GM18507 (cell line): ENCODE measurements at regions not wholly inside any gene's neighbourhood (a gene's known extent, or its start where the extent isn't known, plus 50 kb on each side); places are given as distances from the start of the nearest gene placed in this dataset.

ENCODE experiments used
- DNase-seq: peaks from one replicate; pipeline ENCODE4 v3.0.0; 2011; ENCODE audit warnings: low read depth; ENCODE audit not compliant: insufficient read length; ENCODE audit errors: extremely low spot score
- FAIRE-seq: peaks from 2 replicates; lab custom pipeline; 2011; peaks lifted over from hg19 to GRCh38; lab: Jason Lieb, UNC

DNA sequence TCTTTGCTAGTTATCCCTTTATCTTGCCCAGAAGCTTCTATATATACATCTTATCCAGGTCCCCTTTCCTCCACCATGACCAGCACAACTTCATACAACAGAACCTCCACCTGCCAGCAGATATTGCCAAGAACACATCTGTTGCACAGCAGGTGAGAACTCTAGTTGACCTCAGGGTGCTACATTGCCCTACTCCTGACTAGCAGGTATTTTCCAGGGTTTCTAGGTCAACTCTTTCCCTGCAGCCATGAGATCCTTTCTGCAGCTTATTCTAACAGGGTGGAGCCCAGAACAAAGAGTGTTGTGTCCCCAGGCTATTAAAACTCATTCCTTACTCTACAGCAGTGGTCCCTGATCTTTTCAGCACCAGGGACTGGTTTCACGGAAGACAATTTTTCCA, 319.5 kb downstream of the PRDM2 start:
- FAIRE-seq, result no peak
- DNase-seq, result no peak

- no peak for FAIRE-seq
Measured at GRCh38 chr1:14020006-14020405, 320.0 kb downstream of the PRDM2 start.

DNA sequence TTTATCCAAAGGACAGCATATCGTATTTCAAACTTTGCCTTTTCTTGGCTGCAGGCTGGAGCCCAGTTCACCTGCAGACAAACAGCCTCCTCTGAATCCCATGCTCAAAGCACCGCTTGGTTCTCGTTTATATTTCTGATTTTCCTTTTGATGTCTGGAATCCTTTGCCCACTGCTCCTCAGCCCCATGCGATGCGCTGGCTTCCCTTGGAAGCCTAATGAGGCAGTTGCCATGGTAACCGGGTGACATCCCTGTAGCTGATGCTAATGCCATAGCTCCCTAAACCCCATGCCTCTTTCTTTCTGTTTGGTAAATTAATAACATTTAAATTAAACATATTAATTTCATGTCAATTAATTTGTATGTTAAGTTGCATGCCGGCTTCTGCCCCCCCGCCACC, 327.1 kb downstream of the PRDM2 start:
- FAIRE-seq, result no peak
- no peak for DNase-seq

More at GRCh38 chr1:14020006-14020405, 320.0 kb downstream of the PRDM2 start:
- no peak for DNase-seq

- FAIRE-seq (no peak), DNase-seq (no peak)
Measured at GRCh38 chr1:14031461-14031860, 331.5 kb downstream of the PRDM2 start.

GRCh38 chr1:14034506-14034905, 334.5 kb downstream of the PRDM2 start:
- FAIRE-seq, result no peak
- DNase-seq, result no peak

GRCh38 chr1:14037101-14037847, 337.3 kb downstream of the PRDM2 start:
- DNase-seq (no peak), FAIRE-seq (no peak)

- no peak for FAIRE-seq
- no peak for DNase-seq
Measured at GRCh38 chr1:14039582-14040430, 339.8 kb downstream of the PRDM2 start.

GRCh38 chr1:14049965-14050364, 350.0 kb downstream of the PRDM2 start:
- DNase-seq (no peak), FAIRE-seq (no peak)

DNA sequence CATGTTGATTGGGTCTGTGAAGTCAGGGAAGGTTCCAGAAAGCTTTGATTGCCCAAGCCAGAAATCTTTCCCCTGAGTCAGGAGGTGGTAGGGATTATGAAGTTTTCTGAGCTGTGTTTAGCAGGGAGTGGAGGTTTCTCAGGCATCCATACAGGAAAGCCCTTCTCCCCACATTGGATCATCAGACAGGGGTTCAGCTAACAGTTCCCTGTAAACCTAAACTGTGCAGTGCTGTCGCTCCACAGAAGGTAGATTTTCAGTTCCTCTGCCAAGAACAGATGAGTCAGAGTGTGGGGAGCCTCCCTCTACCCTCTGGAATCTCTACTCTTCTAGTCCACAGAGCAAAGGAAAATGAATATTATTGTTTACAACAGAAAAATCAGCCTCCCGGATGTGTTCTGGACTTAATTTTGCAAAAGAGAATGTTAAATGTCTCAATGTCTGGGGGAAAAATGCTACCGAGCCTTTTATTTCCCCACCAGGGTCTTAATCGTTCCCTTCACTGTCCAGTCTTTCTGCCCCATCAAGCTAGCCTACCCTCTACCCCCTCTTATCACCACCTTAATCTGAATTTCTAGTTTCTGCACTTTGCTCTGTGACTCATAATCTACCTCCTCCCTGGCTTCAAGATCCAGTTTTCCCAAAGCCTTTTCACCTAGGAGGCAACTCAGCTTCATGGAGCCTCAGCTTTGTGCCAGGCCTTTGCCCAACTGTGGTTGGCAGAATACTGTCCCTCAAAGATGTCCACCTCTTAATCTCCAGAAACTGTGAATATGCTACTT, 355.6 kb downstream of the PRDM2 start:
- no peak for FAIRE-seq
- DNase-seq, result no peak

GRCh38 chr1:14057640-14058039, 357.7 kb downstream of the PRDM2 start:
- no peak for DNase-seq
- no peak for FAIRE-seq

- no peak for DNase-seq
- no peak for FAIRE-seq
Measured at GRCh38 chr1:14061204-14061603, 361.2 kb downstream of the PRDM2 start.

DNA sequence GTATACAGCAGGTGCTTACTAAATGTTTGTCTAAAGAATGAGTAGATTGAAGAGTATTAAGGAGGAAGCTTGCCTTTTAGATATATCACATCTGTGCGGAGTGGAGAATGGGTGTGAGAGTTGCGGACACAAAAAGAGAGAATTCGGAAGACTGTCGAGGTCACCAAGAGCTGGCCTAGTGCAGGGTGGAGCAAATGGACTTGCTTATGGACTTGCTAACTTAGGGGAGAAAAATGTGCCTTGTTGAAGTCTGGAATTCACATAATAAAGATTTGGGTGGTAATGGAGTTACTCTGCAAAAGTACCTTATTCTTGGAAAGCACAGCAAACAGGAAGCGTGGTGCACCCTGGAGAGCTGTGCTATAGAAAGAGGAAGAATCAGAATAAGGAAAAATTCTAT, 361.7 kb downstream of the PRDM2 start:
- DNase-seq (no peak), FAIRE-seq (no peak)

GRCh38 chr1:14062669-14063068, 362.7 kb downstream of the PRDM2 start:
- FAIRE-seq (no peak), DNase-seq (no peak)

GRCh38 chr1:14064649-14065442, 364.9 kb downstream of the PRDM2 start:
- DNase-seq, result no peak

GRCh38 chr1:14065486-14065885, 365.5 kb downstream of the PRDM2 start:
- FAIRE-seq (no peak), DNase-seq (no peak)

More at GRCh38 chr1:14064649-14065442, 364.9 kb downstream of the PRDM2 start:
- FAIRE-seq, result no peak

DNA sequence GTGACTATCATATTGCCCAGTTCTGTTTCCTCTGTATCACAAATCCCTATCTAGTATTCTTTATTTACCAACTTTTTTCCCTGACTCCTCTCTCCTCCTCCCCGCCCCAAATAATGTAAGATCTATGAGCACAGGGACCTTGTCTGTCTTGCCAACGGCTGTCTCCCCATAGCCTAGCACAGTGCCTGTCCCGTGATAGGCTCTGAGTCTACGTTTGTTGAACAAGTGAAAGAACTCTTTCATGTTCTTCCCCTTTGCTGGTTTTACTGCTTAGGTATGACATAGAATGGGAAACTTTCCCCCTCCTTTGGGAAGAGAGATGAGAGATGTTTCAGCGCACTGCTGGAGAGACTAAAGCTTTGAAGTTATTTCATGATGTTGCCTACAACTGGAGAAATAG, 367.0 kb downstream of the PRDM2 start:
- FAIRE-seq (no peak), DNase-seq (no peak)

DNA sequence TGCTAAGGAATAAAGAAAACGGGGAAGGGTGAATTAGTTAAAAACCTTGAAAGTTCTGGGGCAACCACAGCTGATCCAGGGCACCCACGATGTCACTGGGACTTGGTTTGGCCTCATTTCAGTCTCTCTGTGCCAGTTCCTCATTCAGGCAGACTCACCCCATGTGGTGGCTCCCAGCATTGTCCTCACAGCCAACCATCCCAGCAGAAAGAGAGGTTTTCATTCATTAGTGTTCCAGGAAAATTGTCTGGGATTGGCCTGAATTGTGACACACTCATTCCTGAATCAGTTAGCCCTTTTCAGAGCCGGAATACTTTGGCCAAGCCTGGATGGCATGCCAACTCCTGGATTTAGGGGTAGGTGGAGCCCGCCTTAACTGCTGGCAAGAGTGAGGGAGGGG, 367.7 kb downstream of the PRDM2 start:
- no peak for FAIRE-seq

GRCh38 chr1:14071581-14071980, 371.6 kb downstream of the PRDM2 start:
- no peak for DNase-seq
- no peak for FAIRE-seq

More for the DNA sequence above, 367.7 kb downstream of the PRDM2 start:
- no peak for DNase-seq

DNA sequence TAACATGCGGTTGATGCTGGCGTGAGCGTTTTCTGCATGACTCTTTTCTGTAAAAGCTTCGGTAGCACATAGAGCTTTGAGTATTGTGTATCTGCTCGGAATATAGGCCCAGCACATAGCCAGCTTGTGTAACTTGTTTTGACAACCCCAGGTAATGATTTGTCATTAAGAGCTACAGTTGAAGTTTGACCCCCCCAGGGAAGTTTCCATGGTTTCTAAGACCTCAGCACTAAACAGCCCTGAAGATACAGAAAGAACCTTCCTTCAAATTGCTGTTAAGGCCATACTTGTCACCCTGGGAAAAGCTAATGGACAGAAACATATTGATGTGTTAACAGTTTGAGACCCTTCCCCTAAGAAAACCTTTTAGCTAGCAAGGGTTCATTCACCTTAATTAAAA, 380.7 kb downstream of the PRDM2 start:
- FAIRE-seq (no peak), DNase-seq (no peak)
